GM13976 (cell line): ENCODE measurements at regions not wholly inside any gene's neighbourhood (a gene's known extent, or its start where the extent isn't known, plus 50 kb on each side); places are given as distances from the start of the nearest gene placed in this dataset.

Experiments used
- DNase-seq: peaks from one replicate; pipeline ENCODE4 v3.0.0; 2012; ENCODE audit warnings: low spot score
- CTCF ChIP-seq: IDR thresholded peaks from 2 replicates; pipeline ENCODE4 v1.5.1; 2012; ENCODE audit warnings: borderline replicate concordance, mild to moderate bottlenecking; ENCODE audit not compliant: insufficient read depth; ENCODE audit errors: extremely low read depth, missing control alignments, control extremely low read depth
- in situ Hi-C: fragments of 300-500 bp; cut with MboI; formaldehyde crosslinking; loops from one replicate; pipeline ENCODE4 v1.12.0; 2022; ENCODE audit warnings: low sequenced_read_pairs, mixed read lengths, inconsistent platforms; ENCODE audit not compliant: unreplicated experiment

GRCh38 chr1:118650107-118650807 lies 337.9 kb downstream of the TBX15 start:
- TF ChIP-seq CTCF = no peak
- DNase-seq = no peak
- in situ Hi-C loops = no loop called here

GRCh38 chr1:118649369-118650106 lies 338.6 kb downstream of the TBX15 start:
- no peak for DNase-seq
- TF ChIP-seq CTCF = no peak
- in situ Hi-C loops = no loop called here

GRCh38 chr1:118636004-118636403 lies 352.1 kb downstream of the TBX15 start:
- no peak for TF ChIP-seq CTCF
- in situ Hi-C loops = no loop called here
- no peak for DNase-seq

- in situ Hi-C loops = no loop called here
- no peak for TF ChIP-seq CTCF
- DNase-seq = no peak
These were observed 360.7 kb downstream of the TBX15 start for GRCh38 chr1:118627435-118627834.

GRCh38 chr1:118621839-118622238 lies 366.3 kb downstream of the TBX15 start:
- in situ Hi-C loops = no loop called here
- TF ChIP-seq CTCF = no peak
- no peak for DNase-seq

- in situ Hi-C loops = no loop called here
- DNase-seq = no peak
- TF ChIP-seq CTCF = no peak
These were observed 369.4 kb downstream of the TBX15 start for GRCh38 chr1:118618618-118619340.
